SK-N-SH treated with all-trans-retinoic acid at 6 μM for 48 hours (cell line): ENCODE measurements at regions not wholly inside any gene's neighbourhood (a gene's known extent, or its start where the extent isn't known, plus 50 kb on each side); places are given as distances from the start of the nearest gene placed in this dataset.

Experiments
- ATAC-seq: fragments of 200-7000 bp; cut with Tn5 transposase; 3 replicates; pipeline ENCODE4 v1.9.1; 2020; ENCODE audit warnings: mild to moderate bottlenecking, moderate library complexity
- ARNTL ChIP-seq: fragments of 450-650 bp; formaldehyde crosslinking; IDR thresholded peaks from 2 replicates; pipeline ENCODE4 v1.5.0; 2020; ENCODE audit warnings: low read depth, mild to moderate bottlenecking, moderate library complexity, borderline replicate concordance
- BACH2 ChIP-seq: fragments of 250-450 bp; sonication (Bioruptor Pico); IDR thresholded peaks from 2 replicates; pipeline ENCODE4 v1.9.0; 2021; ENCODE audit warnings: mild to moderate bottlenecking, borderline replicate concordance
- CREB5 ChIP-seq: fragments of 250-450 bp; sonication (Bioruptor Pico); IDR thresholded peaks from 2 replicates; pipeline ENCODE4 v1.5.1; 2020; ENCODE audit warnings: low read depth, mild to moderate bottlenecking, moderate library complexity
- CSDC2 ChIP-seq: fragments of 250-450 bp; sonication (Bioruptor Pico); IDR thresholded peaks from 2 replicates; pipeline ENCODE4 v1.5.0; 2020; ENCODE audit warnings: mild to moderate bottlenecking, moderate library complexity
- ESRRG ChIP-seq: fragments of 250-450 bp; sonication (Bioruptor Pico); IDR thresholded peaks from 2 replicates; pipeline ENCODE4 v1.6.1; 2021; ENCODE audit warnings: mild to moderate bottlenecking
- GLIS3 ChIP-seq: fragments of 250-450 bp; sonication (Bioruptor Pico); IDR thresholded peaks from 2 replicates; pipeline ENCODE4 v1.5.0; 2020; ENCODE audit warnings: mild to moderate bottlenecking, moderate library complexity
- ISL1 ChIP-seq: fragments of 250-450 bp; sonication (Bioruptor Pico); IDR thresholded peaks from 2 replicates; pipeline ENCODE4 v2.1.2; 2022; ENCODE audit warnings: mild to moderate bottlenecking, moderate library complexity
- OSR1 ChIP-seq: fragments of 250-450 bp; sonication (Bioruptor Pico); IDR thresholded peaks from 2 replicates; pipeline ENCODE4 v1.8.0; 2022; ENCODE audit warnings: moderate library complexity, mild to moderate bottlenecking, inconsistent platforms
- PATZ1 ChIP-seq: fragments of 250-450 bp; sonication (Bioruptor Pico); IDR thresholded peaks from 2 replicates; pipeline ENCODE4 v1.8.0; 2020; ENCODE audit warnings: mild to moderate bottlenecking, moderate library complexity, borderline replicate concordance
- POU6F1 ChIP-seq: fragments of 250-450 bp; sonication (Bioruptor Pico); IDR thresholded peaks from 2 replicates; pipeline ENCODE4 v1.8.0; 2021; ENCODE audit warnings: low read depth, mild to moderate bottlenecking, moderate library complexity, borderline replicate concordance
- PPARA ChIP-seq: fragments of 250-450 bp; sonication (Bioruptor Pico); IDR thresholded peaks from 2 replicates; pipeline ENCODE4 v1.5.0; 2020; ENCODE audit warnings: mild to moderate bottlenecking, borderline replicate concordance
- RARB ChIP-seq: fragments of 250-450 bp; sonication (Bioruptor Pico); IDR thresholded peaks from 2 replicates; pipeline ENCODE4 v1.8.0; 2021; ENCODE audit warnings: mild to moderate bottlenecking, moderate library complexity
- SNAI2 ChIP-seq: fragments of 250-450 bp; sonication (Bioruptor Pico); IDR thresholded peaks from 2 replicates; pipeline ENCODE4 v1.5.0; 2020; ENCODE audit warnings: mild to moderate bottlenecking, moderate library complexity
- TCF4 ChIP-seq: fragments of 250-450 bp; sonication (Bioruptor Pico); IDR thresholded peaks from 2 replicates; pipeline ENCODE4 v1.8.0; 2021; ENCODE audit warnings: mild to moderate bottlenecking, moderate library complexity, borderline replicate concordance
- TOX ChIP-seq: fragments of 250-450 bp; sonication (Bioruptor Pico); IDR thresholded peaks from 2 replicates; pipeline ENCODE4 v1.8.0; 2021; ENCODE audit warnings: mild to moderate bottlenecking, moderate library complexity, borderline replicate concordance
- TSHZ2 ChIP-seq: fragments of 250-450 bp; sonication (Bioruptor Pico); IDR thresholded peaks from 2 replicates; pipeline ENCODE4 v1.5.0; 2020; ENCODE audit warnings: mild to moderate bottlenecking, moderate library complexity
- ZC3H10 ChIP-seq: fragments of 250-450 bp; sonication (Bioruptor Pico); IDR thresholded peaks from 2 replicates; pipeline ENCODE4 v1.5.1; 2021; ENCODE audit warnings: mild to moderate bottlenecking, moderate library complexity
- ZNF70 ChIP-seq: fragments of 450-650 bp; formaldehyde crosslinking; IDR thresholded peaks from 2 replicates; pipeline ENCODE4 v1.5.0; 2020; ENCODE audit warnings: mild to moderate bottlenecking, moderate library complexity
- ZNF8 ChIP-seq: fragments of 450-650 bp; formaldehyde crosslinking; IDR thresholded peaks from 2 replicates; pipeline ENCODE4 v1.5.0; 2020; ENCODE audit warnings: mild to moderate bottlenecking, moderate library complexity

- no peak for ATAC-seq
- TF ChIP-seq POU6F1 (CRISPR knock-in tag): no peak
- no peak for TF ChIP-seq TCF4 (CRISPR knock-in tag)
- no peak for TF ChIP-seq RARB (CRISPR knock-in tag)
- no peak for TF ChIP-seq ESRRG (CRISPR knock-in tag)
- TF ChIP-seq OSR1 (CRISPR knock-in tag): no peak
- no peak for TF ChIP-seq ZNF70
- no peak for TF ChIP-seq ZC3H10
- no peak for TF ChIP-seq ZNF8 (CRISPR knock-in tag)
- TF ChIP-seq CREB5 (CRISPR knock-in tag): no peak
- no peak for TF ChIP-seq TSHZ2 (CRISPR knock-in tag)
- no peak for TF ChIP-seq SNAI2 (CRISPR knock-in tag)
- TF ChIP-seq GLIS3 (CRISPR knock-in tag): no peak
- TF ChIP-seq PATZ1 (CRISPR knock-in tag): no peak
- no peak for TF ChIP-seq BACH2 (CRISPR knock-in tag)
- no peak for TF ChIP-seq ARNTL (CRISPR knock-in tag)
- TF ChIP-seq TOX (CRISPR knock-in tag): no peak
Observed at GRCh38 chr16:65948361-65948760, 418.1 kb upstream of the CDH5 start.

GRCh38 chr16:65947951-65948350 lies 418.5 kb upstream of the CDH5 start:
- TF ChIP-seq POU6F1 (CRISPR knock-in tag): no peak
- no peak for TF ChIP-seq RARB (CRISPR knock-in tag)
- TF ChIP-seq ZC3H10: no peak
- TF ChIP-seq ESRRG (CRISPR knock-in tag): no peak
- TF ChIP-seq PATZ1 (CRISPR knock-in tag): no peak
- no peak for TF ChIP-seq ZNF8 (CRISPR knock-in tag)
- no peak for TF ChIP-seq PPARA
- no peak for TF ChIP-seq ARNTL (CRISPR knock-in tag)
- TF ChIP-seq TOX (CRISPR knock-in tag): no peak
- TF ChIP-seq SNAI2 (CRISPR knock-in tag): no peak
- TF ChIP-seq ISL1 (CRISPR knock-in tag): no peak
- TF ChIP-seq BACH2 (CRISPR knock-in tag): no peak
- no peak for TF ChIP-seq TSHZ2 (CRISPR knock-in tag)
- TF ChIP-seq GLIS3 (CRISPR knock-in tag): no peak
- TF ChIP-seq CREB5 (CRISPR knock-in tag): no peak
- TF ChIP-seq CSDC2 (CRISPR knock-in tag): no peak
- TF ChIP-seq TCF4 (CRISPR knock-in tag): no peak
- no peak for TF ChIP-seq ZNF70
- ATAC-seq: no peak
